B cell (primary cell): ENCODE measurements at regions not wholly inside any gene's neighbourhood (a gene's known extent, or its start where the extent isn't known, plus 50 kb on each side); places are given as distances from the start of the nearest gene placed in this dataset.

Experiments
- ATAC-seq: fragments of 200-7000 bp; cut with Tn5 transposase; one replicate; pipeline ENCODE4 v1.10.0; 2021; ENCODE audit warnings: low read depth, mild to moderate bottlenecking, moderate number of reproducible peaks, moderate library complexity
- CTCF ChIA-PET: fragments of 350-600 bp; sonication (Branson Sonifier 250); formaldehyde crosslinking; loops from one replicate; lab custom pipeline; 2021; ENCODE audit warnings: antibody characterized with exemption, inconsistent platforms; lab: Charles Lee
- POLR2A ChIA-PET: fragments of 350-600 bp; sonication (Branson Sonifier 250); formaldehyde crosslinking; loops from one replicate; lab custom pipeline; 2021; ENCODE audit warnings: antibody characterized with exemption; lab: Charles Lee
- DNase-seq: peaks from one replicate; pipeline ENCODE4 v3.0.0; 2013
- H2AFZ ChIP-seq: 2 replicates; pipeline ENCODE4 v1.6.1; 2012; ENCODE audit warnings: mild to moderate bottlenecking, low read depth, low read length; ENCODE audit not compliant: insufficient read depth, poor library complexity, severe bottlenecking
- H3K27ac ChIP-seq, 2 donors: 1 replicate in 1 of 2; 2 replicates in 1 of 2; pipeline ENCODE4 v1.5.1; 2012 to 2013; ENCODE audit warnings: low read length in 2 of 2, mild to moderate bottlenecking in 2 of 2, moderate library complexity in 1 of 2
- H3K27me3 ChIP-seq, 4 experiments: fragments of 200-600 bp in 1 of 4; sonication (generic) in 1 of 4; replicated peaks in 1 of 4; 1 replicate in 2 of 4; 2 replicates in 2 of 4; pipeline versions ENCODE4 v1.6.1 to v1.7.0; 2013 to 2016; ENCODE audit warnings: low read length in 3 of 4, mild to moderate bottlenecking in 2 of 4, mixed read lengths in 1 of 4, moderate library complexity in 1 of 4; ENCODE audit not compliant: insufficient read depth in 4 of 4, control insufficient read depth in 3 of 4; ENCODE audit errors: control extremely low read depth in 1 of 4
- H3K36me3 ChIP-seq, 2 experiments: replicated peaks in 1 of 2; 1 replicate in 1 of 2; 2 replicates in 1 of 2; pipeline versions ENCODE4 v1.6.1 to v1.7.1; 2013; ENCODE audit warnings: low read length in 1 of 2; ENCODE audit not compliant: insufficient read depth in 2 of 2, control insufficient read depth in 1 of 2; ENCODE audit errors: control extremely low read depth in 1 of 2, extremely low read depth in 1 of 2
- H3K4me1 ChIP-seq, 2 donors: fragments of 200-600 bp in 1 of 2; sonication (generic) in 1 of 2; 1 replicate in 1 of 2; 2 replicates in 1 of 2; pipeline versions ENCODE4 v1.5.1 to v1.6.1; 2013 to 2017; ENCODE audit warnings: low read length in 2 of 2; ENCODE audit not compliant: control insufficient read depth in 2 of 2, insufficient read depth in 2 of 2
- H3K4me2 ChIP-seq: replicated peaks from 2 replicates; pipeline ENCODE3; 2012; ENCODE audit warnings: mild to moderate bottlenecking, low read depth, low read length; ENCODE audit not compliant: poor library complexity, severe bottlenecking
- H3K4me3 ChIP-seq, 5 experiments: fragments of 200-600 bp in 1 of 5; sonication (generic) in 1 of 5; 1 replicate in 3 of 5; 2 replicates in 2 of 5; pipeline versions ENCODE4 v1.5.1 to v1.7.0; 2011 to 2016; ENCODE audit warnings: low read length in 4 of 5, mild to moderate bottlenecking in 4 of 5, low read depth in 2 of 5, control low read depth in 1 of 5, moderate library complexity in 1 of 5; ENCODE audit not compliant: insufficient read depth in 1 of 5; ENCODE audit errors: control extremely low read depth in 1 of 5, extremely low read depth in 1 of 5
- H3K79me2 ChIP-seq: fragments of 200-600 bp; sonication (generic); one replicate; pipeline ENCODE4 v1.6.0; 2016; ENCODE audit warnings: low read length; ENCODE audit not compliant: control insufficient read depth, insufficient read depth
- H3K9ac ChIP-seq: fragments of 200-600 bp; sonication (generic); 2 replicates; pipeline ENCODE4 v1.6.1; 2017; ENCODE audit warnings: mild to moderate bottlenecking, low read length, moderate library complexity
- H3K9me3 ChIP-seq, 3 donors: one replicate each; pipeline versions ENCODE4 v1.6.1 to v1.7.1; 2013; ENCODE audit warnings: low read length in 2 of 3; ENCODE audit not compliant: control insufficient read depth in 2 of 3, insufficient read depth in 1 of 3; ENCODE audit errors: control extremely low read depth in 1 of 3
- H4K20me1 ChIP-seq: 2 replicates; pipeline ENCODE4 v1.6.0; 2012; ENCODE audit warnings: mild to moderate bottlenecking, low read length; ENCODE audit not compliant: insufficient read depth, control insufficient read depth, poor library complexity, severe bottlenecking
- H3K27ac Mint-ChIP-seq: one replicate; pipeline ENCODE4 v1.8.0; 2021; ENCODE audit warnings: mixed read lengths
- H3K27me3 Mint-ChIP-seq: one replicate; pipeline ENCODE4 v1.8.0; 2021; ENCODE audit warnings: mixed read lengths
- H3K4me1 Mint-ChIP-seq: one replicate; pipeline ENCODE4 v1.8.0; 2021; ENCODE audit warnings: mixed read lengths
- H3K4me3 Mint-ChIP-seq: one replicate; pipeline ENCODE4 v1.8.0; 2021; ENCODE audit warnings: mixed read lengths
- H3K9me3 Mint-ChIP-seq: one replicate; pipeline ENCODE4 v1.8.0; 2022; ENCODE audit warnings: mixed read lengths; ENCODE audit not compliant: insufficient read depth
- CTCF ChIP-seq: fragments of 200-600 bp; IDR thresholded peaks from one replicate; pipeline ENCODE4 v1.8.0; 2022; ENCODE audit warnings: antibody characterized with exemption, mild to moderate bottlenecking
- EZH2 ChIP-seq: IDR thresholded peaks from 2 replicates; pipeline ENCODE4 v1.6.1; 2012; ENCODE audit warnings: borderline replicate concordance, low read depth, mild to moderate bottlenecking, moderate library complexity, low read length; ENCODE audit not compliant: insufficient read depth, poor library complexity, severe bottlenecking
- WGBS: methylation state at CpG from one replicate; pipeline ENCODE4 v1.1.5; 2013; ENCODE audit warnings: missing lambda C conversion rate; ENCODE audit not compliant: insufficient coverage; 5-methylcytosine and 5-hydroxymethylcytosine counted together
- intact Hi-C: fragments of 100-400 bp; cut with micrococcal nuclease; formaldehyde crosslinking; loops from one replicate; pipeline ENCODE4 v1.10.0; 2022

DNA sequence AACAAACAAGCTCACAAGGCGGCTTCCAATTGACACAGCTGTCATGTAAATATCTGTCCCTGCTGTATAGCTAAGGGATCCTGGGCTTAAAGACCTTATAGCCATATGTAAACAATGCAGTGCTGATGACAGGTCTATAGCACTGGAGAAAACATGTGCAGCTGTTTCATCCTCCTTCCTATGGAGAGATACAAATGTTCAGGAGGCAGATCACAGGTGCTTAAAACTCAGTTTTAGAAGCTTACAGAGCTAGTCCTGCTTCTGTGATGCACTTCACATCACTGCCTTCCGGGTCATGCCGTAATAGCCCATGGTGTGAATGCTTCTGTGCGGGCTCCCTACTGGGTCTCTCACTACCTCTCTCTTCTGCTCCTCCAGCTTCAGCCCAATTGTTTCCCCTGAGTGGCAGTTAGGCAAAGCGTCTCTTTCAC, 262.4 kb upstream of the CHST9 start:
- Mint-ChIP-seq H3K27ac (no peak overlapping the region), H3K9me3 (no peaks in the 10 kb centered on the region), H3K4me1 (no peaks in the 10 kb centered on the region), H3K4me3 (no peak overlapping the region), H3K27me3 (no peaks in the 10 kb centered on the region)
- ATAC-seq (no peak), DNase-seq (no peak)
- H2AFZ ChIP-seq, result no peak overlapping the region
- H3K9me3 ChIP-seq, result peaks cover 0 to 1% (median 0%) of the 10 kb centered on the region in 3 donors
- H3K4me3 ChIP-seq, result no peak overlapping the region
- CTCF ChIA-PET, result no interaction called here
- H3K36me3 ChIP-seq, result no peaks in the 10 kb centered on the region
- POLR2A ChIA-PET, result no interaction called here
- no peak overlapping the region for H3K9ac ChIP-seq
- H3K27me3 ChIP-seq, result no peaks in the 10 kb centered on the region
- no peaks in the 10 kb centered on the region for H3K79me2 ChIP-seq
- H4K20me1 ChIP-seq, result no peaks in the 10 kb centered on the region
- TF ChIP-seq CTCF (no peak), EZH2 (no peak)
- H3K4me1 ChIP-seq, result no peaks in the 10 kb centered on the region
- no peak overlapping the region for H3K27ac ChIP-seq
- WGBS, result 84% methylated on average over 5 of the region's 5 CpGs
- intact Hi-C loops, result no loop called here
- H3K4me2 ChIP-seq, result no peak overlapping the region

- Histone ChIP-seq H3K4me3 (no peak overlapping the region), H3K9ac (no peak overlapping the region), H3K4me1 (no peaks in the 10 kb centered on the region), H3K36me3 (no peaks in the 10 kb centered on the region), H3K4me2 (no peak overlapping the region), H4K20me1 (no peaks in the 10 kb centered on the region), H3K27ac (no peak overlapping the region), H3K79me2 (no peaks in the 10 kb centered on the region), H2AFZ (no peak overlapping the region), H3K9me3 (peaks cover 0 to 12% (median 0%) of the 10 kb centered on the region in 3 donors), H3K27me3 (no peaks in the 10 kb centered on the region)
- DNase-seq (no peak), ATAC-seq (no peak)
- peaks cover 10% of the 10 kb centered on the region for H3K9me3 Mint-ChIP-seq
- no peaks in the 10 kb centered on the region for H3K4me1 Mint-ChIP-seq
- no CpG with 5 or more reads among the region's 2 CpGs for WGBS
- no peak overlapping the region for H3K27ac Mint-ChIP-seq
- ChIA-PET CTCF (no interaction called here), POLR2A (no interaction called here)
- no peaks in the 10 kb centered on the region for H3K27me3 Mint-ChIP-seq
- TF ChIP-seq EZH2 (no peak), CTCF (no peak)
- intact Hi-C loops, result no loop called here
- H3K4me3 Mint-ChIP-seq, result no peak overlapping the region
Measured at GRCh38 chr18:27430595-27430994, 245.5 kb upstream of the CHST9 start.
